CD4-positive, alpha-beta T cell treated with Interleukin-17A for 4 hours (primary cell): ENCODE measurements at regions not wholly inside any gene's neighbourhood (a gene's known extent, or its start where the extent isn't known, plus 50 kb on each side); places are given as distances from the start of the nearest gene placed in this dataset.
"Not testable (repeated sequence)": the region's sequence is repeated elsewhere in the genome, so short reads cannot be mapped to it uniquely, and the experiment has no call there.

Source experiments
- DNase-seq: peaks from one replicate; pipeline ENCODE4 v3.0.0-alpha.2; 2020; ENCODE audit warnings: mixed read lengths

GRCh38 chr7:46261638-46262037 lies 340.6 kb upstream of the IGFBP3 start:
- DNase-seq: not testable (repeated sequence)

GRCh38 chr7:46259947-46260346 lies 338.9 kb upstream of the IGFBP3 start:
- DNase-seq: no peak

- DNase-seq: no peak
Observed at GRCh38 chr7:46257761-46258448, 336.8 kb upstream of the IGFBP3 start.

GRCh38 chr7:46256870-46257661 lies 336.0 kb upstream of the IGFBP3 start:
- DNase-seq: no peak

- DNase-seq: no peak
Observed at GRCh38 chr7:46253520-46253919, 332.4 kb upstream of the IGFBP3 start.

- DNase-seq: no peak
Observed at GRCh38 chr7:46247664-46248063, 326.6 kb upstream of the IGFBP3 start.

GRCh38 chr7:46245586-46246111 lies 324.6 kb upstream of the IGFBP3 start:
- DNase-seq: no peak

- no peak for DNase-seq
Observed at GRCh38 chr7:46244757-46245156, 323.7 kb upstream of the IGFBP3 start.

- DNase-seq: no peak
Observed at GRCh38 chr7:46243406-46243805, 322.3 kb upstream of the IGFBP3 start.

- no peak for DNase-seq
Observed at GRCh38 chr7:46239846-46240245, 318.8 kb upstream of the IGFBP3 start.

- DNase-seq: no peak
Observed at GRCh38 chr7:46237466-46237865, 316.4 kb upstream of the IGFBP3 start.

- no peak for DNase-seq
Observed at GRCh38 chr7:46233585-46234329, 312.7 kb upstream of the IGFBP3 start.

- DNase-seq: no peak
Observed at GRCh38 chr7:46230990-46231305, 309.9 kb upstream of the IGFBP3 start.

- no peak for DNase-seq
Observed at GRCh38 chr7:46230298-46230989, 309.4 kb upstream of the IGFBP3 start.

- no peak for DNase-seq
Observed at GRCh38 chr7:46229409-46229808, 308.3 kb upstream of the IGFBP3 start.

GRCh38 chr7:46226860-46227259 lies 305.8 kb upstream of the IGFBP3 start:
- no peak for DNase-seq

GRCh38 chr7:46224363-46224762 lies 303.3 kb upstream of the IGFBP3 start:
- DNase-seq: no peak

GRCh38 chr7:46220066-46220630 lies 299.1 kb upstream of the IGFBP3 start:
- no peak for DNase-seq

- no peak for DNase-seq
Observed at GRCh38 chr7:46218461-46219200, 297.6 kb upstream of the IGFBP3 start.

- DNase-seq: no peak
Observed at GRCh38 chr7:46215987-46216567, 295.0 kb upstream of the IGFBP3 start.

- DNase-seq: no peak
Observed at GRCh38 chr7:46214526-46214925, 293.5 kb upstream of the IGFBP3 start.

GRCh38 chr7:46213154-46213537 lies 292.1 kb upstream of the IGFBP3 start:
- no peak for DNase-seq
